ENCODE measurements at regions not wholly inside any gene's neighbourhood (a gene's known extent, or its start where the extent isn't known, plus 50 kb on each side); places are given as distances from the start of the nearest gene placed in this dataset.
"Not testable (repeated sequence)": the region's sequence is repeated elsewhere in the genome, so short reads cannot be mapped to it uniquely, and the experiment has no call there.

DNA sequence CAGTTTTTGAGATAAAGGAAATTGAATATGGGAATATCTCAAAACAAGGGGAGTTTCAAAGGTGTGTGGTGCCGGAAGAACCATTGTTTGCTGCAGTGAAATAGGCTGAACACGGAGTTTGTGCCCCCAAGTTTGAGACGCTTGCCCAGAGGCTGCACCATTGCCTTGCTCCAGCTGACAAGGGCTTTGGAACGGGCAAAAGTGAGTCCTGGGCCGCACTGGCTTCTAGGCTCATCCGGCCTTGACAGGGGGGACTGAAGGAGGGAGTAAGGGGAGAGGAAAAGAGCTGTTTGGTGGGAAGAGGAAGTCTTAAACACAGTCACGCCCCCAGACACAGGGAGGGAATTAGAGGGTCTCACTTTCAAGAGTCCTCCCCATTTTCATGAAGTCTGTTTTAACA is 269.9 kb downstream of the FAM43A start:
- ATAC-seq (replicated peaks in 1 of 2) (no peak), DNase-seq (no peak)
- H3K4me1 Mint-ChIP-seq (ENCODE audit: low read depth): no peaks in the 10 kb centered on the region
- H3K9me3 Mint-ChIP-seq: no peaks in the 10 kb centered on the region
- H3K4me3 Mint-ChIP-seq: no peak overlapping the region
- H3K36me3 Mint-ChIP-seq (ENCODE audit: insufficient read depth in 2 of 2): no peaks in the 10 kb centered on the region
- peaks cover 5% of the 10 kb centered on the region for H3K27me3 Mint-ChIP-seq (ENCODE audit: low read depth)
- H3K27ac Mint-ChIP-seq: no peak overlapping the region

DNA sequence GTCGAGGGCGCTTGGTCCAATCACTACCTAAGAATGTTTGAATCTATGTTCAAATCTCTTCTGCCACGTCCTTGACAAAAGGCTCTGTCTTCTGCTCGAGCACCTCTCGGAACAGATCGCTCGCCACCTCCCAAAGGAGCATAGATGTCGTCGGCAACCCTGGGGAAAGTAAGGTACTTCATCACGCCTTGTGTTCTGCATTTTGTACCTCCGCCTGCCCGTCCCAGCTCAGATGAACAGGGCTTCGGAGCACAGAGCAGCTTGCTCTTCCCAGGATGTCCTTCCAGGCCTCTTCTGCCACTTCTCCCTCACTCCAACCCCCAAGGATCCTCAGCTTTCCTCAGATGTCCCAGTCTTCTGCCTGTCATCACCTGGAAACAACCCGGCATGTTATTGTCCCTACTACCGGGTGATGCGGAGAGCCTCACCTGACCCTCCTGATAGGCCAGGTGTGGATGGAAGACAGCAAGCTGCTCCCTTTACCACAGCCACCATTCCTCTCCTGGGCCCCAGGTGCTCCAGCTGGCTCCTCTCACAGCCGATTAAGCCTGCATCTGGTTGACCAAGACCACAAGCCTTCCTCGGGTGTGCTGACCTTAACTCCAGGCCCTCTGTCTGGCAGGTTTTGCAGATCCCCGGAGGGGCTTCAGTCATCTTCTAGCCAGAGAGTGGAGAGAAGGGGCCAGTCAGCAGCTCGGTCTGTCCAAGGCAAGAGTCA is 270.5 kb downstream of the FAM43A start:
- Mint-ChIP-seq H3K4me1 (ENCODE audit: low read depth) (no peaks in the 10 kb centered on the region), H3K27me3 (ENCODE audit: low read depth) (peaks cover 5% of the 10 kb centered on the region), H3K36me3 (ENCODE audit: insufficient read depth in 2 of 2) (no peaks in the 10 kb centered on the region), H3K4me3 (no peak overlapping the region), H3K9me3 (no peaks in the 10 kb centered on the region), H3K27ac (no peak overlapping the region)
- DNase-seq: no peak
- ATAC-seq (replicated peaks in 1 of 2): no peak

DNA sequence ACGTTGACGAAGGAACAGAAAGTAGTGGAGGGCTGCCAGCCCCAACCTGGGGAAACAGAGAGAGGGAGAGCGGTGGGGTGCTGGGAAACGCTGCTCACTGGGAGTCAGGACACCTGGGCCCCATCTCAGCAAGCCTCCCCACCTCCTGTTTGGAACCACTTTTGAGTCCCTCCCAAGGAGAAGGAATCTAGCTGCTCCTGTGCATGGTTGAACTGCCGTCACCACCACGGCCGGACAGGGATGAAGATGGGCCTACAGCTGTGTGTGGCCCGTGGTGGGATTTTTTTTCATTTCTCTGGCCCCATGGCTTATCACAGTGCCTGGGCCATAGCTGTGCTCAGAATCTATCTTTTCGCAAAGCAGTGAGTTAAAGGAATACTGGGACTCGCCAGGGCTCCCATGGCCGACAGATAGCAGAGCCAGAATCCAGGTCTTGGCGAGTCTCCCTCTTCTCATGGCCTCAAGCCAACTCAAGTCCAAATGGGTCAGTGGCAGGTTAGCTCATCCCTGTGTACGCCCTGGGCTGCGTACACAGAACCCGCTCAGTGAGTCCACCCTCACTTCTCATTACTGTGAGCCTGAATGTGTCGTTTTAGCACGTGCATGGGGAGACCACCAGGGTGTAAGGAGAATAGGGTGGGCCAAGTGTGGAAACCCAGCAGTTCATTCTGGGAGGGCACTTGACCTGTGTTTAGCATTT is 271.2 kb downstream of the FAM43A start:
- DNase-seq (no peak), ATAC-seq (replicated peaks in 1 of 2) (no peak)
- H3K27me3 Mint-ChIP-seq (ENCODE audit: low read depth): peaks cover 5% of the 10 kb centered on the region
- no peak overlapping the region for H3K27ac Mint-ChIP-seq
- no peaks in the 10 kb centered on the region for H3K4me1 Mint-ChIP-seq (ENCODE audit: low read depth)
- no peaks in the 10 kb centered on the region for H3K36me3 Mint-ChIP-seq (ENCODE audit: insufficient read depth in 2 of 2)
- H3K4me3 Mint-ChIP-seq: no peak overlapping the region
- no peaks in the 10 kb centered on the region for H3K9me3 Mint-ChIP-seq

DNA sequence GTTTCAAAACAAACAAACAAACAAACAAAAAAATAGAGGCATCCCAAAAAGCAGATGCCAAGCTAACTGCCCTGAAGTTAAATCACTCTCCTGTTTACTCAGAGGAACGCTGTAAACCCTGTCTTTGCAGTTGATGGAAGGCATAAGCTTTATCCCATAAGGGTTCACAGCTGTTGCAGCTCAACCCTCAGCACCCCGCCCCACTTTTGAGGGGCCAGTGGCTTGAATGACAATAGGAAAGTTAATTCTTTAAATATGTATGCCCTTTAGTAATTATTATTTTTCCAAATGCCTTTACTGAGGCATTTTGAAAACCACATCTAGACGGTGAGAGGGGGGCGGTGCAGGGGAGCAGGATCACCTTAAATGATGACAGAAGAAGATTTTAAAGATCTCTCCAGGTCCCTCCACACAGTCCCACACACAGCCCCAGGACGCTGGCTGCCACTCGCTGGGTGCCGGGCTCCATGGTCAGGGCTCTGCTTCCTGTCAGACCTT is 272.1 kb downstream of the FAM43A start:
- Mint-ChIP-seq H3K36me3 (ENCODE audit: insufficient read depth in 2 of 2) (no peaks in the 10 kb centered on the region), H3K4me1 (ENCODE audit: low read depth) (no peaks in the 10 kb centered on the region), H3K27ac (no peak overlapping the region), H3K9me3 (no peaks in the 10 kb centered on the region), H3K4me3 (no peak overlapping the region), H3K27me3 (ENCODE audit: low read depth) (peaks cover 4% of the 10 kb centered on the region)
- ATAC-seq (replicated peaks in 1 of 2) (no peak), DNase-seq (no peak)

DNA sequence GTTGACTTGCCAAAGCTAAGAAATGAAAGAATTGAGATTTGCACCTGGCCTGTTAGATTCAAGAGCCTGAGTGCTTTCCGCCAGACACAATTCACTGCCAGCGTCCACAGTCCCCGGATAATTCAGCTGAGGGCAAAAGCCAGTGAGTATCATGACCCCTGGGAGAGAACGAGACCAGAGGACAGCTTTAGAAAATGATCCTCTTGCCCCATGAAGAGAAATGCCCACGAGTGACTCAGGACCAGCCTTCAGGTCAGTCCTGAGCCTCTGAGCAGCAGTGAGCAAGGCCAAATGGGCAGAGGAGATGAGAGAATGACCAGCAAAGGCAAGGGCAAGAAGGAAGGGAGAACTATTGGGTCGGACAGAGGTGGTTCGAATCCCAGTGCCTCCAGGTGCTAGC is 273.5 kb downstream of the FAM43A start:
- DNase-seq (no peak), ATAC-seq (replicated peaks in 1 of 2) (no peak)
- Mint-ChIP-seq H3K4me1 (ENCODE audit: low read depth) (no peaks in the 10 kb centered on the region), H3K27ac (no peak overlapping the region), H3K27me3 (ENCODE audit: low read depth) (peaks cover 4% of the 10 kb centered on the region), H3K36me3 (ENCODE audit: insufficient read depth in 2 of 2) (no peaks in the 10 kb centered on the region), H3K9me3 (no peaks in the 10 kb centered on the region), H3K4me3 (no peak overlapping the region)

DNA sequence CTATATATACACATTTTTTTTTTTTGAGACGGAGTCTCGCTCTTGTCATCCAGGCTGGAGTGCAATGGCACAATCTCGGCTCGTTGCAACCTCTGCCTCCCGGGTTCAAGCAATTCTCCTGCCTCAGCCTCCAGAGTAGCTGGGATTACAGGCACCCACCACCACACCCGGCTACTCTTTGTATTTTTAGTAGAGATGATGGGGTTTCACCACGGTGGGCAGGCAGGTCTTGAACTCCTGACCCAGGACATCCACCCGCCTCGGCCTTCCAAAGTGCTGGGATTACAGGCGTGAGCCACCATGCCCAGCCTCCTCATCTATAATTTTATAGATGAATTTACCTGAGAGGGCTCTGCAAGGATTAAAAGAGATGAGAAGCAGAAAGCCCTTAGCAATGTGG is 274.0 kb downstream of the FAM43A start:
- not testable (repeated sequence) for H3K27ac Mint-ChIP-seq; H3K9me3 Mint-ChIP-seq; H3K36me3 Mint-ChIP-seq (ENCODE audit: insufficient read depth in 2 of 2); H3K4me1 Mint-ChIP-seq (ENCODE audit: low read depth); ATAC-seq (replicated peaks in 1 of 2); H3K4me3 Mint-ChIP-seq; DNase-seq; H3K27me3 Mint-ChIP-seq (ENCODE audit: low read depth)

DNA sequence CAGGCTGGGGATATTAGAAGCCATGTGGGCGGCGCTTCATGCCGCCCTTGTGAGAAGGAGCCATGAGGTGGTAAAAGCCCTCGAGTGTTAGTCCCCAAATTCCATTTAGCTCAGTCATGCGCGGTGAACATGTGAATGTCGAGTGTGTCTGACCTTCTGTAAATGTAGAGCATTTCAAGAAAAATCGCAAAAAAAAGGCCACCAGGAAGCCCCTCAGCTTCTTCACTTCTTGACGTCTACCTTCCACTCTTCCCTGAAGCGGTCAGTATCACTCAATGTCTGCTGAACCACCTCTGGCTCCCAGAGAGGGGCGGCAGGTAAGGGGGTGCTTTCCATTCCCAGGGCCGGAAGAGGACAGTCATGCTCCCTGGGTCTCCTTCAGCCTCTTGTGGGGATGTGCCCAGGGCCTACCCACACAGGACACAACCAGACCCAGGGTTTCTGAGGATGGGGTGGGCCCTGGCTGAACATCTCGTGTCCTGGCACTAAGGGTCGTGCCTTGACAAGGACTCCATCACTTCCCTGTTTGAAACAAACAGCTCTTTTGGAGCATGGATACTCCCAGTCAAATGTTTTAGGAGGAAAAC is 274.9 kb downstream of the FAM43A start:
- H3K36me3 Mint-ChIP-seq (ENCODE audit: insufficient read depth in 2 of 2): no peaks in the 10 kb centered on the region
- H3K27me3 Mint-ChIP-seq (ENCODE audit: low read depth): peaks cover 4% of the 10 kb centered on the region
- no peaks in the 10 kb centered on the region for H3K9me3 Mint-ChIP-seq
- no peak overlapping the region for H3K27ac Mint-ChIP-seq
- DNase-seq: no peak
- H3K4me1 Mint-ChIP-seq (ENCODE audit: low read depth): no peaks in the 10 kb centered on the region
- no peak for ATAC-seq (replicated peaks in 1 of 2)
- no peak overlapping the region for H3K4me3 Mint-ChIP-seq

DNA sequence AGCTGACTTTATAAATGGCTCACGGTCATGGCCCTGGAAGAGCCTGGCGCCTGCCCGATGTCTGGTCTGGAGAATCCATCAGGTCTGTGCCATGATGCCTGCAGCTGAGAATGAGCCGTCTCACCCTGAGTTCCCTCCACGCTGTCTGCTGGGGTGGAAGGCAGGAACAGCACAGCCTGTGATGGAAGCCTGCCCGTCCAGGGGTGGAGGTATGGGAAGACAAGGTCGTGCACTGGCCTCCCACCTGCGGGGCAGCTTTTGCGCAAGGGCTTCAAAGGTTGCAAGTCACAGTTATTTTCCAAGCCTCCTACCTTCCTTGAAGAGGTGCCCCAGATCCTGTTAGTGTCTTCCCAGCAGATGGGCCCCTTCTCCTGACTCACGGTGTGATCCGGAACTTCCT is 275.5 kb downstream of the FAM43A start:
- H3K4me1 Mint-ChIP-seq (ENCODE audit: low read depth): no peaks in the 10 kb centered on the region
- DNase-seq: no peak
- H3K27me3 Mint-ChIP-seq (ENCODE audit: low read depth): peaks cover 4% of the 10 kb centered on the region
- no peak overlapping the region for H3K27ac Mint-ChIP-seq
- H3K9me3 Mint-ChIP-seq: no peaks in the 10 kb centered on the region
- no peak for ATAC-seq (replicated peaks in 1 of 2)
- H3K4me3 Mint-ChIP-seq: no peak overlapping the region
- no peaks in the 10 kb centered on the region for H3K36me3 Mint-ChIP-seq (ENCODE audit: insufficient read depth in 2 of 2)

DNA sequence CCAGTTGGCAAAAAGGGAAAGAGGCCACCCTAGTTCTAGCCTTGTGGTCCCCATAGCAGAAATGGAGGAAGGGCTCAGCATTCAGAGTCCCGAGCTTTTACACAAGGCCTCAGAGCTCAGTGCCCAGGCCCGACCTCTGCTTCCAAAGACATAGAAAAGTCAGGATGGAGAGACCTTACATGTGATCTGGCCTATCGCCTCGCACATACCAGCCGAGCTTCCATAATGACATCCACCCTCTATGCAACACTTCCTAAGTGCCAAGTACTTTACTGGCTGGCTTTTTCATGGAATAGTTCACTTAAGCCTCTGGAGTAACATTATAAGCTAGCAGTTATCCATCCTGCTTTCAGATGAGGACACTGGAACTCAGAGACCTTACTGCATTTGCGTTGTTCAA is 275.9 kb downstream of the FAM43A start:
- H3K27ac Mint-ChIP-seq: no peak overlapping the region
- DNase-seq (no peak), ATAC-seq (replicated peaks in 1 of 2) (no peak)
- peaks cover 5% of the 10 kb centered on the region for H3K27me3 Mint-ChIP-seq (ENCODE audit: low read depth)
- H3K4me3 Mint-ChIP-seq: no peak overlapping the region
- H3K9me3 Mint-ChIP-seq: no peaks in the 10 kb centered on the region
- no peaks in the 10 kb centered on the region for H3K36me3 Mint-ChIP-seq (ENCODE audit: insufficient read depth in 2 of 2)
- no peaks in the 10 kb centered on the region for H3K4me1 Mint-ChIP-seq (ENCODE audit: low read depth)

DNA sequence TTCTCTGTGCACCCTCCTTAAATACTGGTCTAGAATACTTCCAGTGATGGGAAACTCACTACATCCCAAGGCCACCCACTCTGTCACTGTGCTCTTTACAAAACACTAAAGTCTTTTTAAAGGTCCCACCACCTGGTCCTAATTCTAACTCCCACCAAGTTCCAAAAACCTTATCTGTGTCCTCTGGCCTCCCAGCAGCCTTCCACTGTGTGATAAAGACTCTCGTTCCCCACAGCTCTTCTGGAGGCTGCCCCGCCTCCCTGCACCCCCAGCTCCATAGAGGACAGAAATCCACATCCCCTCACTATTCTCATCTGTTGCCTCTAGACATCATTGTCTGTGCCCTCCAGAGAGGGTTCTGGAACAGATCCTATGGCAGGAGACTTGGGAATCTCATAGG is 276.4 kb downstream of the FAM43A start:
- peaks cover 10% of the 10 kb centered on the region for H3K27me3 Mint-ChIP-seq (ENCODE audit: low read depth)
- no peaks in the 10 kb centered on the region for H3K9me3 Mint-ChIP-seq
- H3K27ac Mint-ChIP-seq: no peak overlapping the region

DNA sequence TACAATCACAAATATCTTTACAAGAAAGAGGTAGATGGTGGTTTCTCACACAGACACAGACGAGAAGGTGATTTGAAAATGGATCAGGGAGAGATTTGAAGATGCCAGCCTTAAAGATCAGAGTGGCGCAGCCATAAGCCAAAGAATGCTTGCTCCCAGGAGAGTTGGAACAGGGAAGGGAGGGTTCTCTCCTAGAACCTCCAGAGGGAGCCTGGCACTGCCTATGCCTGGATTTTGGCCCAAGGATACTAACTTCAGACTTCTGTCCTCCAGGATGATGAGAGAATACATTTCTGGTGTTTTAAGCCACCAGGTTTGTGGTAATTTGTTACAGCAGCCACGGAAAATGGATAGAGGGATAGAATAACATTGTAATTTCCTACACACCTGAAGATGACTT is 279.1 kb downstream of the FAM43A start:
- Mint-ChIP-seq H3K36me3 (ENCODE audit: insufficient read depth in 2 of 2) (no peaks in the 10 kb centered on the region), H3K27me3 (ENCODE audit: low read depth) (peaks cover 12% of the 10 kb centered on the region), H3K4me3 (no peak overlapping the region), H3K4me1 (ENCODE audit: low read depth) (no peaks in the 10 kb centered on the region), H3K9me3 (no peaks in the 10 kb centered on the region), H3K27ac (no peak overlapping the region)
- no peak for DNase-seq
- no peak for ATAC-seq (replicated peaks in 1 of 2)

More for the DNA sequence above, 276.4 kb downstream of the FAM43A start:
- no peak for DNase-seq
- no peak for ATAC-seq (replicated peaks in 1 of 2)
- H3K4me3 Mint-ChIP-seq: no peak overlapping the region
- no peaks in the 10 kb centered on the region for H3K36me3 Mint-ChIP-seq (ENCODE audit: insufficient read depth in 2 of 2)
- no peaks in the 10 kb centered on the region for H3K4me1 Mint-ChIP-seq (ENCODE audit: low read depth)

DNA sequence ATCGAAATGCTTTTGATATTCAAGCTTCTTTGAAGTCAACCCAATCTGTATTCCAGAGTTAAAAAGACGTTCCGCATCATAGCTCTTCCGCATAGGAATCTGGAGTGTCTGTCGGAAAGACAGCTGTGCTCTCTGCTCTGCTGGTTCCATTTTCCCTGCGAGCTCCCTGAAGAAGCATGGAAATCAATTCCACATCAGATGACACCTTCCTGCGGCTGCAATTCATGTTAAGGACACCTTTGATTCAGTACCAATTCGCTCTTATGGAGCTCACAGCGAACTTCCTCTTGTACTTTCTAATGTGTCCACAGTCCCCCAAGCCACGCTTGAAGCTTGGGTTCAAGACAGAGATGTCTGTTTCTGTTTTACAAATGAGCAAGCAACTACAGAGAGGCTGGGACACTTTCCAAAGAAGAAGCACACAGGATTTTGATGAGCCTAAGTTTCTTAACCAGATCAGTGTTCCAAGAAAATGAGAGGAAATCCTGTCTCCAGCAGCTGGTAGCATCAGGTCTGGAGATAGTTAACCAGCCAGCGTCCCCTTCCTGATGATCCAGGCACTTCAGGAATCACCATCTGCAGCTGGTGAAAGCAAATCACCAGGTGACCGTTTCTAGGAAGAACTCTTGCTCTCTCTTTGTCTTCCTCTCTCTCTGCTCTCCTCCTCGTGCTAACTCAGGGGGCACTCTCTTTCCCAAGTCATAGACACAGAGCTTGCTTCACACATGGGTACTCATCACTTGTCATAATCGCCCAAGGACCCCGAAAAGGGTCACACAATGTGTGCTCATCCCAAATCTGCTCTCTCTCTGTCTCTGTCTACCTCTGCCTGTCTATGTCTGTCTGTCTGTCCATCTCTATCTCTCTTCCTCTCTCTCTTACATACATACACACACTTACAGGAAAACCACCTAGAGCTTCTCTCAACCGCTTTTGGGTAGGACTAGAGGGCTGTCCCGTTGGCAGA is 281.8 kb downstream of the FAM43A start:
- peaks cover 8% of the 10 kb centered on the region for H3K27me3 Mint-ChIP-seq (ENCODE audit: low read depth)
- no peak overlapping the region for H3K4me3 Mint-ChIP-seq

DNA sequence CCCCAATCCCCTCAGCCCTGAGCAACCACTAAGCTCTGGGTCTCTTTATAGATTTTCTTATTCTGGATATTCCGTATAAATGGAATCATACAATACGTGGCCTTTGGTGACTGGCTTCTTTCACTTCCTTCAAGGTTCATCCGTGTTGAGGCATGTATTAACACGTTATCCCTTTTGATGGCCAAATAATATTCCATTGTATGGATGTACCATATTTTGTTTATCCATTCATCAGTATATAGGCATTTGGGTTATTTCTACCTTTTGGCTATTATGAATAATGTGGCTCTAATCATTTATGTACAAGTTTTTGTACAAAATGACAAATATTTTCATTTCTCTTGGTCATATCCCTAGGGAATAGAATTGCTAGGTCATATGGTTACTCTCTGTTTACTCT is 284.4 kb downstream of the FAM43A start:
- Mint-ChIP-seq H3K4me3 (no peak overlapping the region), H3K27me3 (ENCODE audit: low read depth) (peaks cover 8% of the 10 kb centered on the region), H3K9me3 (peaks cover 1 to 2% of the 10 kb centered on the region in 2 donors), H3K4me1 (ENCODE audit: low read depth) (no peaks in the 10 kb centered on the region), H3K36me3 (ENCODE audit: insufficient read depth in 2 of 2) (no peaks in the 10 kb centered on the region), H3K27ac (no peak overlapping the region)
- DNase-seq (no peak), ATAC-seq (replicated peaks in 1 of 2) (no peak)

More for the DNA sequence above, 281.8 kb downstream of the FAM43A start:
- H3K4me1 Mint-ChIP-seq (ENCODE audit: low read depth): no peaks in the 10 kb centered on the region
- H3K9me3 Mint-ChIP-seq: peaks cover 1 to 2% of the 10 kb centered on the region in 2 donors
- H3K27ac Mint-ChIP-seq: no peak overlapping the region
- DNase-seq (no peak), ATAC-seq (replicated peaks in 1 of 2) (no peak)
- no peaks in the 10 kb centered on the region for H3K36me3 Mint-ChIP-seq (ENCODE audit: insufficient read depth in 2 of 2)

Data from activated T-cell treated with anti-CD3 and anti-CD28 coated beads, Interleukin-2, amount 50 U/mL, for 72 hours (primary cell).